ENCODE measurements at regions not wholly inside any gene's neighbourhood (a gene's known extent, or its start where the extent isn't known, plus 50 kb on each side); places are given as distances from the start of the nearest gene placed in this dataset.

DNA sequence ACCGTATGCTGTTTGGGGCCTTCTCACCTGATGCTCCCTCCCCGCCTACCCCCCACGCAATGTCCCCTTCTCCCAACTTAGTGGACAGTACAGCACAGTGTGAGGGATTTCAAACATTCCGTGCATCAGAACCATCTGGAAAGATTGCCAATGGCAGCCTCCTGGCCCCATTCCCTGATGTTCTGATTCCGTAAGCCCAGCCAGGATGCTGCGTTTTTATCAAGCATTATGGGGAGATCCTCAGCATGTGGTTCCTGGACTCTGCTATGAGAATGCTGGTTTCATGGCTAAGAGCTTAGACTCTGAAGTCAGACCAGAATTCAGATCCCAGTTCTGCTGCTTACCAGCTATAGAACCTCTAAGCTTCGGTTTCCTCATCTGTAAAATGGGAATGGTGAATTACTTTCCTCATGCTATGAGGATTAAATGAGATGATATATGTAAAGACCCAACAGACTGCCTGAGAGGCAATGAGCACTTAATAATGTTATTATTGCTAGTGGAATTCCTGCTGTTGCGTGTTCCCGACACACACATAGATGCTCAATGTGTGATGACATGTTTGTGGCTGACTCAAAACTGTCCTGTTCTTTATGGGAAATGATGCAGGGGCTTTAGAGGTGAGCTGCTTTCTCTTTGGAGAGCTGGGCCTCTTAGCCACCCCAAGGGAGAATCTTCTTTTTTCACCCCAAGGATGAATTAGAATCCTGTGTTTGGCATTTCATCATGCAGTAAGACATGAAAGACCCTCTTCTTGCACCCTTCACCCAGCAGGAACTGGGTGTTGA lies 60.8 kb upstream of the SMNDC1 start:
- TF ChIP-seq ZBTB38 (CRISPR knock-in tag; IDR thresholded peaks at IDR 0.05) (no peak), EP300 (IDR thresholded peaks at IDR 0.05; ENCODE audit: low read depth in 2 of 2, low read length in 2 of 2) (no peak), EP300 (CRISPR knock-in tag; IDR thresholded peaks at IDR 0.05; ENCODE audit: borderline replicate concordance) (no peak), DNMT3B (CRISPR knock-in tag; conservative IDR thresholded peaks at IDR 0.05) (no peak), ZNF274 (CRISPR knock-in tag; IDR thresholded peaks at IDR 0.05) (no peak), ZNF678 (CRISPR knock-in tag; IDR thresholded peaks at IDR 0.05) (no peak)
- TF ChIP-seq, protein P1, sequence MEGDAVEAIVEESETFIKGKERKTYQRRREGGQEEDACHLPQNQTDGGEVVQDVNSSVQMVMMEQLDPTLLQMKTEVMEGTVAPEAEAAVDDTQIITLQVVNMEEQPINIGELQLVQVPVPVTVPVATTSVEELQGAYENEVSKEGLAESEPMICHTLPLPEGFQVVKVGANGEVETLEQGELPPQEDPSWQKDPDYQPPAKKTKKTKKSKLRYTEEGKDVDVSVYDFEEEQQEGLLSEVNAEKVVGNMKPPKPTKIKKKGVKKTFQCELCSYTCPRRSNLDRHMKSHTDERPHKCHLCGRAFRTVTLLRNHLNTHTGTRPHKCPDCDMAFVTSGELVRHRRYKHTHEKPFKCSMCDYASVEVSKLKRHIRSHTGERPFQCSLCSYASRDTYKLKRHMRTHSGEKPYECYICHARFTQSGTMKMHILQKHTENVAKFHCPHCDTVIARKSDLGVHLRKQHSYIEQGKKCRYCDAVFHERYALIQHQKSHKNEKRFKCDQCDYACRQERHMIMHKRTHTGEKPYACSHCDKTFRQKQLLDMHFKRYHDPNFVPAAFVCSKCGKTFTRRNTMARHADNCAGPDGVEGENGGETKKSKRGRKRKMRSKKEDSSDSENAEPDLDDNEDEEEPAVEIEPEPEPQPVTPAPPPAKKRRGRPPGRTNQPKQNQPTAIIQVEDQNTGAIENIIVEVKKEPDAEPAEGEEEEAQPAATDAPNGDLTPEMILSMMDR (CRISPR knock-in tag; IDR thresholded peaks at IDR 0.05) = no peak
- TF ChIP-seq, protein P2, sequence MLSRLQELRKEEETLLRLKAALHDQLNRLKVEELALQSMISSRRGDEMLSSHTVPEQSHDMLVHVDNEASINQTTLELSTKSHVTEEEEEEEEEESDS (CRISPR knock-in tag; IDR thresholded peaks at IDR 0.05; ENCODE audit: borderline replicate concordance) = no peak
- TF ChIP-seq, protein P3, sequence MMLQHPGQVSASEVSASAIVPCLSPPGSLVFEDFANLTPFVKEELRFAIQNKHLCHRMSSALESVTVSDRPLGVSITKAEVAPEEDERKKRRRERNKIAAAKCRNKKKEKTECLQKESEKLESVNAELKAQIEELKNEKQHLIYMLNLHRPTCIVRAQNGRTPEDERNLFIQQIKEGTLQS (CRISPR knock-in tag; IDR thresholded peaks at IDR 0.05) = no peak
- TF ChIP-seq, protein P4, sequence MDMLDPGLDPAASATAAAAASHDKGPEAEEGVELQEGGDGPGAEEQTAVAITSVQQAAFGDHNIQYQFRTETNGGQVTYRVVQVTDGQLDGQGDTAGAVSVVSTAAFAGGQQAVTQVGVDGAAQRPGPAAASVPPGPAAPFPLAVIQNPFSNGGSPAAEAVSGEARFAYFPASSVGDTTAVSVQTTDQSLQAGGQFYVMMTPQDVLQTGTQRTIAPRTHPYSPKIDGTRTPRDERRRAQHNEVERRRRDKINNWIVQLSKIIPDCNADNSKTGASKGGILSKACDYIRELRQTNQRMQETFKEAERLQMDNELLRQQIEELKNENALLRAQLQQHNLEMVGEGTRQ (IDR thresholded peaks at IDR 0.05; ENCODE audit: low read depth, low read length) = no peak
- TF ChIP-seq, protein P4 (CRISPR knock-in tag; IDR thresholded peaks at IDR 0.05; ENCODE audit: borderline replicate concordance) = no peak

Measured in HepG2 (cell line).